WTC11 (cell line): ENCODE measurements at regions not wholly inside any gene's neighbourhood (a gene's known extent, or its start where the extent isn't known, plus 50 kb on each side); places are given as distances from the start of the nearest gene placed in this dataset.

Experiments used
- ATAC-seq: fragments of 200-7000 bp; cut with Tn5 transposase; 2 replicates; pipeline ENCODE4 v1.10.0; 2021; ENCODE audit warnings: mild to moderate bottlenecking, moderate library complexity
- CTCF ChIA-PET: fragments of 300-600 bp; sonication (Branson Sonifier 250); formaldehyde crosslinking; loops from one replicate; lab custom pipeline; 2021; ENCODE audit warnings: antibody characterized with exemption; lab: Charles Lee
- POLR2A ChIA-PET: fragments of 350-600 bp; sonication (Branson Sonifier 250); formaldehyde crosslinking; loops from one replicate; lab custom pipeline; 2021; ENCODE audit warnings: antibody characterized with exemption; lab: Charles Lee
- DNase-seq: peaks from one replicate; pipeline ENCODE4 v3.0.0; 2021; ENCODE audit warnings: low spot score
- H3K27ac Mint-ChIP-seq: 2 replicates; pipeline ENCODE4 v1.8.0; 2021; ENCODE audit warnings: mixed read lengths
- H3K27me3 Mint-ChIP-seq: 2 replicates; pipeline ENCODE4 v1.8.0; 2021; ENCODE audit warnings: low read depth, mild to moderate bottlenecking, moderate library complexity, mixed read lengths
- H3K36me3 Mint-ChIP-seq: 2 replicates; pipeline ENCODE4 v1.8.0; 2021; ENCODE audit warnings: mixed read lengths
- H3K4me1 Mint-ChIP-seq: 2 replicates; pipeline ENCODE4 v1.8.0; 2022; ENCODE audit warnings: mixed read lengths
- H3K4me3 Mint-ChIP-seq: 2 replicates; pipeline ENCODE4 v1.8.0; 2021; ENCODE audit warnings: mild to moderate bottlenecking, moderate library complexity, mixed read lengths
- H3K9me3 Mint-ChIP-seq: 2 replicates; pipeline ENCODE4 v1.8.0; 2021; ENCODE audit warnings: mixed read lengths
- AR ChIP-seq: fragments of 250-450 bp; sonication (Bioruptor Pico); IDR thresholded peaks from 2 replicates; pipeline ENCODE4 v1.9.0; 2021; ENCODE audit warnings: mild to moderate bottlenecking
- E2F5 ChIP-seq: sonication (generic); formaldehyde crosslinking; IDR thresholded peaks from 2 replicates; pipeline ENCODE4 v1.8.1; 2022; ENCODE audit warnings: mild to moderate bottlenecking, moderate library complexity, missing genetic modification reagents
- FOXP1 ChIP-seq: sonication (generic); formaldehyde crosslinking; IDR thresholded peaks from 2 replicates; pipeline ENCODE4 v1.8.0; 2022; ENCODE audit warnings: missing genetic modification reagents, mild to moderate bottlenecking, moderate library complexity, borderline replicate concordance
- GTF2I ChIP-seq: fragments of 250-450 bp; sonication (Bioruptor Pico); conservative IDR thresholded peaks from 2 replicates; pipeline ENCODE4 v1.4.0; 2021; ENCODE audit warnings: mild to moderate bottlenecking
- IRF2 ChIP-seq: sonication (generic); formaldehyde crosslinking; IDR thresholded peaks from 2 replicates; pipeline ENCODE4 v1.8.0; 2022; ENCODE audit warnings: low read depth, missing genetic modification reagents, borderline replicate concordance
- JAZF1 ChIP-seq: fragments of 250-450 bp; sonication (Bioruptor Pico); IDR thresholded peaks from 2 replicates; pipeline ENCODE4 v1.9.0; 2021; ENCODE audit warnings: moderate library complexity, mild to moderate bottlenecking, inconsistent platforms
- MXD4 ChIP-seq: fragments of 250-450 bp; sonication (Bioruptor Pico); IDR thresholded peaks from 2 replicates; pipeline ENCODE4 v1.8.0; 2021; ENCODE audit warnings: mild to moderate bottlenecking, moderate library complexity, borderline replicate concordance
- NFE2L1 ChIP-seq: sonication (generic); formaldehyde crosslinking; IDR thresholded peaks from 2 replicates; pipeline ENCODE4 v1.8.1; 2023; ENCODE audit warnings: missing genetic modification reagents
- NR3C1 ChIP-seq: sonication (generic); formaldehyde crosslinking; conservative IDR thresholded peaks from 2 replicates; pipeline ENCODE4 v1.8.1; 2023; ENCODE audit warnings: low read depth, mild to moderate bottlenecking, missing genetic modification reagents
- RORB ChIP-seq: fragments of 250-450 bp; sonication (Bioruptor Pico); IDR thresholded peaks from 2 replicates; pipeline ENCODE4 v1.9.0; 2021; ENCODE audit warnings: mild to moderate bottlenecking
- TP53 ChIP-seq: sonication (generic); formaldehyde crosslinking; IDR thresholded peaks from 2 replicates; pipeline ENCODE4 v1.8.1; 2023; ENCODE audit warnings: mild to moderate bottlenecking, missing genetic modification reagents
- ZNF138 ChIP-seq: sonication (generic); formaldehyde crosslinking; conservative IDR thresholded peaks from 2 replicates; pipeline ENCODE4 v1.8.1; 2022; ENCODE audit warnings: mild to moderate bottlenecking, moderate library complexity, missing genetic modification reagents
- ZNF232 ChIP-seq: sonication (generic); formaldehyde crosslinking; IDR thresholded peaks from 2 replicates; pipeline ENCODE4 v1.8.0; 2022; ENCODE audit warnings: mild to moderate bottlenecking, missing genetic modification reagents
- ZNF281 ChIP-seq: sonication (generic); formaldehyde crosslinking; IDR thresholded peaks from 2 replicates; pipeline ENCODE4 v1.8.0; 2023; ENCODE audit warnings: mild to moderate bottlenecking, missing genetic modification reagents
- ZNF423 ChIP-seq: fragments of 250-450 bp; sonication (Bioruptor Pico); IDR thresholded peaks from 2 replicates; pipeline ENCODE4 v2.1.2; 2022; ENCODE audit warnings: mild to moderate bottlenecking, moderate library complexity
- TF ChIP-seq, protein P1 (sequence below): fragments of 250-450 bp; sonication (Bioruptor Pico); IDR thresholded peaks from 2 replicates; pipeline ENCODE4 v1.9.0; 2021; ENCODE audit warnings: moderate library complexity, mild to moderate bottlenecking, inconsistent platforms, borderline replicate concordance
- TF ChIP-seq, protein P2 (sequence below): sonication (generic); formaldehyde crosslinking; IDR thresholded peaks from 2 replicates; pipeline ENCODE4 v1.8.0; 2023; ENCODE audit warnings: missing genetic modification reagents, mild to moderate bottlenecking, borderline replicate concordance
- TF ChIP-seq, protein P3 (sequence below): fragments of 250-450 bp; sonication (Bioruptor Pico); IDR thresholded peaks from 2 replicates; pipeline ENCODE4 v2.1.2; 2022; ENCODE audit warnings: mild to moderate bottlenecking, moderate library complexity
- TF ChIP-seq, protein P4 (sequence below): sonication (generic); formaldehyde crosslinking; IDR thresholded peaks from 2 replicates; pipeline ENCODE4 v1.8.1; 2023; ENCODE audit warnings: mild to moderate bottlenecking, missing genetic modification reagents, moderate library complexity
- TF ChIP-seq, protein P5 (sequence below): sonication (generic); formaldehyde crosslinking; IDR thresholded peaks from 2 replicates; pipeline ENCODE4 v1.8.1; 2022; ENCODE audit warnings: mild to moderate bottlenecking, missing genetic modification reagents, moderate library complexity, borderline replicate concordance

DNA sequence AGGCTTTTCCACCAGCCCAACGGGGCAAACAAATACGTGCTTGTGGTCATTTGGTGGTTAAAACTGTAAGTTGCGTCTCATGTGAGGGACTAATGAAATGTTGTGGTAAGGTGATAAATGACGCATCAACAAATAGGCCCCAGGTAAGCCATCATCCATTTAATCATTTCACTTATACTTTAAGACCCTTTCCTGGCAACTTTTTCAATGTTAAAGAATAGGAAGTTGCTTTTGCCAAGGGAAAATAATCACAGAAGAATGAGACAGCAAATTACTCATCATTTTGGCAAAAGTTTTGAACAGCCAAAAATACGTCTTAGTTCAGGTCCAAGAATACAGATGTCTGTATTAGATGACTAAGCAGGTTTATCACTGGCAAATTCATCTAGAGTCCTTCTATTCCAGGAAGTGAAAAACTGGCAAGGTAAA lies 660.4 kb downstream of the SLITRK1 start:
- no peak for DNase-seq
- TF ChIP-seq IRF2 (CRISPR knock-in tag) (no peak), AR (CRISPR knock-in tag) (no peak)
- TF ChIP-seq, protein P1, sequence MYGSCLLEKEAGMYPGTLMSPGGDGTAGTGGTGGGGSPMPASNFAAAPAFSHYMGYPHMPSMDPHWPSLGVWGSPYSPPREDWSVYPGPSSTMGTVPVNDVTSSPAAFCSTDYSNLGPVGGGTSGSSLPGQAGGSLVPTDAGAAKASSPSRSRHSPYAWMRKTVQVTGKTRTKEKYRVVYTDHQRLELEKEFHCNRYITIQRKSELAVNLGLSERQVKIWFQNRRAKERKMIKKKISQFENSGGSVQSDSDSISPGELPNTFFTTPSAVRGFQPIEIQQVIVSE (CRISPR knock-in tag): no peak
- TF ChIP-seq, protein P2, sequence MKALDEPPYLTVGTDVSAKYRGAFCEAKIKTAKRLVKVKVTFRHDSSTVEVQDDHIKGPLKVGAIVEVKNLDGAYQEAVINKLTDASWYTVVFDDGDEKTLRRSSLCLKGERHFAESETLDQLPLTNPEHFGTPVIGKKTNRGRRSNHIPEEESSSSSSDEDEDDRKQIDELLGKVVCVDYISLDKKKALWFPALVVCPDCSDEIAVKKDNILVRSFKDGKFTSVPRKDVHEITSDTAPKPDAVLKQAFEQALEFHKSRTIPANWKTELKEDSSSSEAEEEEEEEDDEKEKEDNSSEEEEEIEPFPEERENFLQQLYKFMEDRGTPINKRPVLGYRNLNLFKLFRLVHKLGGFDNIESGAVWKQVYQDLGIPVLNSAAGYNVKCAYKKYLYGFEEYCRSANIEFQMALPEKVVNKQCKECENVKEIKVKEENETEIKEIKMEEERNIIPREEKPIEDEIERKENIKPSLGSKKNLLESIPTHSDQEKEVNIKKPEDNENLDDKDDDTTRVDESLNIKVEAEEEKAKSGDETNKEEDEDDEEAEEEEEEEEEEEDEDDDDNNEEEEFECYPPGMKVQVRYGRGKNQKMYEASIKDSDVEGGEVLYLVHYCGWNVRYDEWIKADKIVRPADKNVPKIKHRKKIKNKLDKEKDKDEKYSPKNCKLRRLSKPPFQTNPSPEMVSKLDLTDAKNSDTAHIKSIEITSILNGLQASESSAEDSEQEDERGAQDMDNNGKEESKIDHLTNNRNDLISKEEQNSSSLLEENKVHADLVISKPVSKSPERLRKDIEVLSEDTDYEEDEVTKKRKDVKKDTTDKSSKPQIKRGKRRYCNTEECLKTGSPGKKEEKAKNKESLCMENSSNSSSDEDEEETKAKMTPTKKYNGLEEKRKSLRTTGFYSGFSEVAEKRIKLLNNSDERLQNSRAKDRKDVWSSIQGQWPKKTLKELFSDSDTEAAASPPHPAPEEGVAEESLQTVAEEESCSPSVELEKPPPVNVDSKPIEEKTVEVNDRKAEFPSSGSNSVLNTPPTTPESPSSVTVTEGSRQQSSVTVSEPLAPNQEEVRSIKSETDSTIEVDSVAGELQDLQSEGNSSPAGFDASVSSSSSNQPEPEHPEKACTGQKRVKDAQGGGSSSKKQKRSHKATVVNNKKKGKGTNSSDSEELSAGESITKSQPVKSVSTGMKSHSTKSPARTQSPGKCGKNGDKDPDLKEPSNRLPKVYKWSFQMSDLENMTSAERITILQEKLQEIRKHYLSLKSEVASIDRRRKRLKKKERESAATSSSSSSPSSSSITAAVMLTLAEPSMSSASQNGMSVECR (CRISPR knock-in tag): no peak
- TF ChIP-seq, all 79 proteins: peak for 0
- H3K27ac Mint-ChIP-seq: no peak overlapping the region
- H3K27me3 Mint-ChIP-seq: no peaks in the 10 kb centered on the region; the same call in 1 of the 2 replicates
- H3K4me1 Mint-ChIP-seq: peaks cover 5% of the 10 kb centered on the region
- H3K9me3 Mint-ChIP-seq: no peaks in the 10 kb centered on the region
- H3K36me3 Mint-ChIP-seq: no peaks in the 10 kb centered on the region
- ChIA-PET POLR2A (no interaction called here), CTCF (no interaction called here)
- no peak for ATAC-seq
- no peak overlapping the region for H3K4me3 Mint-ChIP-seq

DNA sequence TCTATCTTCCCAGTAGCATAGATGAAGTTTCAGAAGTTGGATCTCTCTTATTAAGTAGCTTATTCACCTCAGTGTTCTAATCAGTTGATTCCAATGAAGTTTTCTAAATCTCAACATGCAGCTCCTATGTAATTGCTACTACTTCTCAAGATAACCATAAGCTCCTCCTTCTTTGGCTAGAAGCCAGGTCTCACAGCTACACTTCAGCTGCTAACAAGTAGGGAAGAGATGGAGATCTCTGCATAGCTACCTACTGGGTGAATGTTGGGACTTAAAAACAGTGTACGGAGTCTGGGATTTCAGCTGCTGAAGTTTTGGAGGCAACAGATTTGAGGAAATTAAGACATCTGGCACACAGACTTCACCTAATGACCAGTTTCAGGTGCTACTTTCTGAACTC lies 661.0 kb downstream of the SLITRK1 start:
- POLR2A ChIA-PET: no interaction called here
- no peak overlapping the region for H3K27ac Mint-ChIP-seq
- H3K4me3 Mint-ChIP-seq: no peak overlapping the region
- TF ChIP-seq GTF2I (CRISPR knock-in tag) (no peak), RORB (CRISPR knock-in tag) (no peak), ZNF281 (no peak), FOXP1 (CRISPR knock-in tag) (no peak), E2F5 (no peak), ZNF232 (CRISPR knock-in tag) (no peak), ZNF423 (CRISPR knock-in tag) (no peak), ZNF138 (CRISPR knock-in tag) (no peak), MXD4 (CRISPR knock-in tag) (no peak), JAZF1 (CRISPR knock-in tag) (no peak), NR3C1 (CRISPR knock-in tag) (no peak), TP53 (no peak), NFE2L1 (no peak)
- TF ChIP-seq, protein P3, sequence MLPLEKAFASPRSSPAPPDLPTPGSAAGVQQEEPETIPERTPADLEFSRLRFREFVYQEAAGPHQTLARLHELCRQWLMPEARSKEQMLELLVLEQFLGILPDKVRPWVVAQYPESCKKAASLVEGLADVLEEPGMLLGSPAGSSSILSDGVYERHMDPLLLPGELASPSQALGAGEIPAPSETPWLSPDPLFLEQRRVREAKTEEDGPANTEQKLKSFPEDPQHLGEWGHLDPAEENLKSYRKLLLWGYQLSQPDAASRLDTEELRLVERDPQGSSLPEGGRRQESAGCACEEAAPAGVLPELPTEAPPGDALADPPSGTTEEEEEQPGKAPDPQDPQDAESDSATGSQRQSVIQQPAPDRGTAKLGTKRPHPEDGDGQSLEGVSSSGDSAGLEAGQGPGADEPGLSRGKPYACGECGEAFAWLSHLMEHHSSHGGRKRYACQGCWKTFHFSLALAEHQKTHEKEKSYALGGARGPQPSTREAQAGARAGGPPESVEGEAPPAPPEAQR (CRISPR knock-in tag): no peak
- TF ChIP-seq, protein P4, sequence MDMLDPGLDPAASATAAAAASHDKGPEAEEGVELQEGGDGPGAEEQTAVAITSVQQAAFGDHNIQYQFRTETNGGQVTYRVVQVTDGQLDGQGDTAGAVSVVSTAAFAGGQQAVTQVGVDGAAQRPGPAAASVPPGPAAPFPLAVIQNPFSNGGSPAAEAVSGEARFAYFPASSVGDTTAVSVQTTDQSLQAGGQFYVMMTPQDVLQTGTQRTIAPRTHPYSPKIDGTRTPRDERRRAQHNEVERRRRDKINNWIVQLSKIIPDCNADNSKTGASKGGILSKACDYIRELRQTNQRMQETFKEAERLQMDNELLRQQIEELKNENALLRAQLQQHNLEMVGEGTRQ (CRISPR knock-in tag): no peak
- TF ChIP-seq, protein P5, sequence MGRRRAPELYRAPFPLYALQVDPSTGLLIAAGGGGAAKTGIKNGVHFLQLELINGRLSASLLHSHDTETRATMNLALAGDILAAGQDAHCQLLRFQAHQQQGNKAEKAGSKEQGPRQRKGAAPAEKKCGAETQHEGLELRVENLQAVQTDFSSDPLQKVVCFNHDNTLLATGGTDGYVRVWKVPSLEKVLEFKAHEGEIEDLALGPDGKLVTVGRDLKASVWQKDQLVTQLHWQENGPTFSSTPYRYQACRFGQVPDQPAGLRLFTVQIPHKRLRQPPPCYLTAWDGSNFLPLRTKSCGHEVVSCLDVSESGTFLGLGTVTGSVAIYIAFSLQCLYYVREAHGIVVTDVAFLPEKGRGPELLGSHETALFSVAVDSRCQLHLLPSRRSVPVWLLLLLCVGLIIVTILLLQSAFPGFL: no peak

More for the DNA sequence above, 661.0 kb downstream of the SLITRK1 start:
- ATAC-seq (no peak), DNase-seq (no peak)
- Mint-ChIP-seq H3K27me3 (no peaks in the 10 kb centered on the region; the same call in 1 of the 2 replicates), H3K9me3 (no peaks in the 10 kb centered on the region), H3K36me3 (no peaks in the 10 kb centered on the region), H3K4me1 (peaks cover 11% of the 10 kb centered on the region)
- CTCF ChIA-PET: no interaction called here
